Stimulated activated CD4-positive, alpha-beta T cell treated with anti-CD3 and anti-CD28 coated beads, Interleukin-12 subunit alpha, Interleukin-12 subunit beta, amount 100 ng/mL, for 24 hours (primary cell): ENCODE measurements at regions not wholly inside any gene's neighbourhood (a gene's known extent, or its start where the extent isn't known, plus 50 kb on each side); places are given as distances from the start of the nearest gene placed in this dataset.
"Not testable (repeated sequence)": the region's sequence is repeated elsewhere in the genome, so short reads cannot be mapped to it uniquely, and the experiment has no call there.

Experiments
- DNase-seq, 2 experiments: peaks; one replicate each; pipeline ENCODE4 v3.0.0-alpha.2; 2020; ENCODE audit warnings: low read depth in 2 of 2

- no peak for DNase-seq
Measured at GRCh38 chr16:61432421-61432820, 603.8 kb downstream of the CDH8 start.

GRCh38 chr16:61421111-61421510 lies 615.1 kb downstream of the CDH8 start:
- no peak for DNase-seq

- DNase-seq = no peak
Measured at GRCh38 chr16:61419791-61420190, 616.4 kb downstream of the CDH8 start.

- DNase-seq = not testable (repeated sequence)
Measured at GRCh38 chr16:61418802-61419201, 617.4 kb downstream of the CDH8 start.

GRCh38 chr16:61415126-61415525 lies 621.1 kb downstream of the CDH8 start:
- no peak for DNase-seq

GRCh38 chr16:61413021-61413420 lies 623.2 kb downstream of the CDH8 start:
- no peak for DNase-seq

GRCh38 chr16:61412562-61412961 lies 623.7 kb downstream of the CDH8 start:
- DNase-seq = no peak

GRCh38 chr16:61409604-61410003 lies 626.6 kb downstream of the CDH8 start:
- DNase-seq = no peak

GRCh38 chr16:61403386-61403785 lies 632.9 kb downstream of the CDH8 start:
- no peak for DNase-seq

- no peak for DNase-seq
Measured at GRCh38 chr16:61391896-61392295, 644.3 kb downstream of the CDH8 start.

- no peak for DNase-seq
Measured at GRCh38 chr16:61390965-61391637, 645.1 kb downstream of the CDH8 start.

- DNase-seq = no peak
Measured at GRCh38 chr16:61385392-61386071, 650.7 kb downstream of the CDH8 start.

- DNase-seq = no peak
Measured at GRCh38 chr16:61382435-61382834, 653.8 kb downstream of the CDH8 start.

GRCh38 chr16:61379311-61379710 lies 656.9 kb downstream of the CDH8 start:
- DNase-seq = no peak

GRCh38 chr16:61374071-61374470 lies 662.2 kb downstream of the CDH8 start:
- no peak for DNase-seq

GRCh38 chr16:61371881-61372280 lies 664.4 kb downstream of the CDH8 start:
- DNase-seq = no peak

GRCh38 chr16:61371388-61371787 lies 664.9 kb downstream of the CDH8 start:
- no peak for DNase-seq

GRCh38 chr16:61370564-61370963 lies 665.7 kb downstream of the CDH8 start:
- DNase-seq = no peak

GRCh38 chr16:61366006-61366405 lies 670.2 kb downstream of the CDH8 start:
- no peak for DNase-seq

- no peak for DNase-seq
Measured at GRCh38 chr16:61364990-61365389, 671.2 kb downstream of the CDH8 start.

- no peak for DNase-seq
Measured at GRCh38 chr16:61362585-61362984, 673.7 kb downstream of the CDH8 start.

GRCh38 chr16:61344791-61345190 lies 691.4 kb downstream of the CDH8 start:
- DNase-seq = no peak

GRCh38 chr16:61332461-61332860 lies 703.8 kb downstream of the CDH8 start:
- no peak for DNase-seq

GRCh38 chr16:61324044-61324443 lies 712.2 kb downstream of the CDH8 start:
- DNase-seq = no peak
